HUDEP-2 (cell line): ENCODE measurements at regions not wholly inside any gene's neighbourhood (a gene's known extent, or its start where the extent isn't known, plus 50 kb on each side); places are given as distances from the start of the nearest gene placed in this dataset.
"Not testable (repeated sequence)": the region's sequence is repeated elsewhere in the genome, so short reads cannot be mapped to it uniquely, and the experiment has no call there.

ENCODE experiments used
- DNase-seq, 76 experiments: peaks; one replicate each; lab custom pipeline; 2025; ENCODE audit not compliant: unreplicated experiment in 76 of 76; lab: John Stamatoyannopoulos, UW

DNA sequence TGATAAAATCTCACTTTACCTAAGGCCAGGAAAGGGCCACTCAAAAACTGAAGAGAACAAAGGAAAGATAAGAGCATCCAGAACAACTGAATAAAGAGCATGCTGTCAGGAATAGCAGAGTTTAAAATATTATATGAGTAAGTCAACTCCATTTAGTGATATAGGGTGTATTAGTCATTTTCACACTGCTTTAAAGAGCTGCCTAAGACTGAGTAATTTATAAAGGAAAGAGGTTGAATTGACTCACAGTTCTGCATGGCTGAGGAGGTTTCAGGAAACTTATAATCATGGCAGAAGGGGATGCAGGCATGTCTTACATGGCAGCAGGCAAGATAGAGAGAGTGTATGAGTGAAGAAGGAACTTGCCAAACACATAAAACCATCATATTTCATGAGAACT lies 778.0 kb upstream of the NECTIN3 start:
- no peak for DNase-seq

DNA sequence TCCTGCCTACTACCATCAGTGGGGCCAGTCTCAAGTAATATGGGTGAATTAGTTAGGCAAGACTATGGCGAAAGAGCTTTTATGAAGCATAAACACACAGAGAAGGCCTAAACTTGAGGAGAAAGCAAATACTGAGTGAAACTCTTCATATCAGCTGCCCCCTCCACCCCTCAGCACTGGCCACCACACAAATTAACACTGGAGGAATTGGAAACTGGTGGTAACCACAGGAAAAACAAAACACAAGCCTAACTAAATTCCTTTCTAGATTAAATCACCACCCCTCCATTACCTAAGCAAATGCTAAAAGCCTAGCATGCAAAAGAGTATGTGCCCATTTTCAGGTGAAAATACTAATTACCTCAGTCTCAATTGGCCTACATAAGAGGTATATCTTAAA lies 774.7 kb upstream of the NECTIN3 start:
- DNase-seq: no peak

- no peak for DNase-seq
Measured at GRCh38 chr3:110301781-110302180, 769.8 kb upstream of the NECTIN3 start.

GRCh38 chr3:110307065-110307809 lies 764.4 kb upstream of the NECTIN3 start:
- no peak for DNase-seq

- DNase-seq: no peak
Measured at GRCh38 chr3:110311541-110311940, 760.1 kb upstream of the NECTIN3 start.

DNA sequence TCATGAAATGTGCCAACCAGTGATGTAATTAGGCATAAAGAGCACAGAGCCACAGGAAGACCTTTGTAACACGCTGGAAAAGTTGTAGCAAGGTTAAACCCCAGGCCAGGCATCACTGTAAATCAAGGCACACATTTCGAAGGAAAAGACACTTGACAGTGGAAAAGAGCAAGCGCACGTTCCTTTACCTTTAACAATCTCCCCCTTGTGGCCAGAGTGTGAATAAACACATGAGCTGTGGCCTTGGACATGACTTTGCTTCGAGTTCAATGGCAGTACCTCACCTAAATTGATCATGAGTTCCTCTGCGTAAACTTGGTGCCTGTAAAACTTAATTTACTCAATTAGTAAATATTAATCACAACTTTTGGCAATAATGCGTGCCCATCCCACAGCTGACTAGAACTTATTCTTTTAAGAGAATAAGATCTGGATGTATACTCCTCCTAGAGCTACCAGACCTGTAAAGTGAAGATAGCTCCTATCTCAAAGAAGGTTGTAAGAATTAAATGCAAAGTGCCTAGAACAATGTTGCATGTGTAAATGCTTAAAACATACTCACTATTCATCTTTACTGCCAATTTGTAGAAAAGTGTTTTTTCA lies 757.0 kb upstream of the NECTIN3 start:
- DNase-seq: peak in 43 of 76 experiments; percentile 0 to 57 (median 18)

DNA sequence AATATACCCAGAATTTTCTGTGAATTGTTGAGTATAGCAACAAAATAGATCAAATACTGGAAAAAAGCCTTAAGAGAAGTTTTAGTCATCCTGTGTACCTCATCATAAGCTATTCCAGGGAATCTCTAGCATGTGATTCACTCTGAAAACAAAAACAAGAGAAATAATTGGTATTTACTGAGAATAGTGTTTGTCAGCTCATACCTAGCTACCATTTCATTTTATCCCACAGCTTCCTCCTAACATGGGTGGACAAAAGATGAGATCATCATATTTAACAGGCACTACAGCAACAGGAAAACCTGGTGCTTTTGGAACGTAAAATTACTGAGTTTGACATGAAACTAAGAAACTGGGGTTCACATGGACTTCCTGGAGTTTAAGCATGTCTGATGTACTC lies 753.5 kb upstream of the NECTIN3 start:
- no peak for DNase-seq

DNA sequence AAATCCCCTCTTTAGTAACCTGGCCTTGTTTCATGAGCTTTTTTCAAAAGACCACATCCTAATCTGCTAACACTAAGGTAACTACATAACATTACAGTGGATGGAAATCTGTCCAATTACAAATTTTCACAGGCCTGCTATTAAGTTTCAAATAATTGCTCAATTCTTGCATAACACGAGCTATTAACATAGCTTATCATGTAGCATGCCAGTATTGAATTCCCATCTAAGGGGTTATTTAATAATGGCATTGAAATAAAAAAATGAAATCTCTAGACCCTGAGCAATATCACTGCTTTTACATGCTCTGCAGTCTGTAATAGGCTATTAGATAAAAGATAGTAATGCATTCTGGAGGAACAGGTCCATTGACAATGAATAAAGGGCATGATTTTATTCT lies 748.3 kb upstream of the NECTIN3 start:
- DNase-seq: no peak

- DNase-seq: no peak
Measured at GRCh38 chr3:110324171-110324705, 747.4 kb upstream of the NECTIN3 start.

DNA sequence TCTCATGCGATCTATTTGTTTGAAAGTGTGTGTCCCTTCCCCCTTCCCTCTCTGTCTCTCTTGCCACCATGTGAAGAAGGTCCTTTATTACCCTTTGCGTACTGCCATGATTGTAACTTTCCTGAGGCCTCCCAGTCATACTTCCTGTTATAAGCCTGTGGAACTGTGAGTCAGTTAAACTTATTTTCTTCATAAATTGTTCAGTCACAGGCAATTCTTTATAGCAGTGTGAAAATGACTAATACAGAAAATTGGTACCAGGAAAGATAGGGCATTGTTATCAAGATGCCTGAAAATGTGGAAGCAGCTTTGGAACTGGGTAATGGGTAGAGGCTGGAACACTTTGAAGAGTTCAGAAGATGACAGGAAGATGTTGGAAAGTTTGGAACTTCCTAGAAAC lies 743.7 kb upstream of the NECTIN3 start:
- no peak for DNase-seq

- DNase-seq: not testable (repeated sequence)
Measured at GRCh38 chr3:110331562-110331961, 740.1 kb upstream of the NECTIN3 start.

- DNase-seq: no peak
Measured at GRCh38 chr3:110332629-110333028, 739.0 kb upstream of the NECTIN3 start.

DNA sequence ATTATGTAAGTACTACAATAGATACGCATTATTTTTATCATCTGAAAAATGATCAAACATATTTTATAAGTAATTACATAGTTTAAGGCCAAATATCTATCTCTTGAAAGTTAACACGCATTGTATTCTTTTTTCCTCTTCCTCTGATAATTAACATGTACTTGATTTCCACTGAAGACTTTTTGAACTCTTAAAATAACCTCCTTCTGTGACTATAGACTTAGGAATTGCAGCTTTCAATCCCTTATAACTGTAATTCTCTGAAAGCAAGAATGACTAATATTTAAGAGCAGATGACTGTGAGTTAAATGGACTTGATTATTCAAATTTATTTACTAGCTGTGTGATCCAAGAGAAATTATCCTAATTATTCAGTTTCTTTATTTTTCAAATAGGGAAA lies 730.6 kb upstream of the NECTIN3 start:
- no peak for DNase-seq

DNA sequence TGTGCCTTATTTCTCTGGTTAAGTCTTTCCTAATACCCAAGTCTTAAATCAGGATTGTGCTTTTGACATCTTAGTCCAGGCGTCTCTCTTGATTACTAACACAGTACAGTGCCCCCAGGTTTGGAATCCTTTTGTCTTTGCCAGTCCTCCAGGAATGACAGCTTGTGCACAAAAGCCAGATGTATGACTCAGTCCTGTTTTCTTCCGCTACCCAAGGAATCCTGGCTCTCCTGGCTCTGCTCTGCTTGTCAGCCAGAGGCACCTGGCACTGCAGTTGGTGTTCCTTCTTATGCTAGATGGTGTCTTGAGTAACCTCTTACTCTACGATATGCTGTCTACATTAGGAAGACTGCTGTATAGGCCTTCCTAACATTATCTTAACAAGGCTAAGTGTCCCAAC lies 728.2 kb upstream of the NECTIN3 start:
- no peak for DNase-seq

DNA sequence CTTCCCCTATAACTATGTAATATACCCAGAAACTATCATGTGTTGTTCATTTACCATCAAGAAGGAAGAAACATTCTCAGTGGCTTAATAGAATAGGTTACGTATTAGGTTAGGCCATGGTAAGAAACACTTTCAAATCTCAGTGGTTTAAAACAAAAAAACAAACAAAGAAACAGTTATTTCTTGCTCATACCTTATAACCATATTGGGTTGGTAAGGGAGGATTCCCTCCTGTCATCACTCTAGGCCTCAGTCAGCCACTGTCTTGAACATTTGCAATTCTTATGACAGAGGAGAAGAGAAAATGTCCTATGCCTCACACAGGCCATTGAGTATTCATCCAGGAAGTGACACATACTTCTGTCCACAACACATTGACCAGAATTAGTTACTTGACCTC lies 727.7 kb upstream of the NECTIN3 start:
- DNase-seq: no peak

DNA sequence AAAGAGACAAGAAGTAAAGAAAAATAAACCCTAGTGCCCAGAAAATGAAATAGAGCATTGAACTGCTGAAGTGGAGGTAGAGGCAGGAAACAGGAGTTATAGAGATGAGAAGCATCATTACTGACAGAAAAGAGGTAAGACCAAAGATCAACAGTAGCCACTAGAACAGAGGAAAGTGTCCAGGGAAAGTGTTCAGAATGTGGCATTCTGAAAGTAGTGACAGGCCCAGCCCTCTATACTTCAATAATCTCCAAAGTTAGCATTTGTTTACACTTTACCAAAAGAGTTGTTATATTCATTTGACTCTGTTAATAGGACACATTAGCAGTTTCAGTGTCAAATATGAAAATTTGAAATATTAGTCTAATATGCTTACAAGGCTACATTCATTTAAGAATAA lies 727.1 kb upstream of the NECTIN3 start:
- no peak for DNase-seq

GRCh38 chr3:110344897-110345767 lies 726.5 kb upstream of the NECTIN3 start:
- DNase-seq: no peak

DNA sequence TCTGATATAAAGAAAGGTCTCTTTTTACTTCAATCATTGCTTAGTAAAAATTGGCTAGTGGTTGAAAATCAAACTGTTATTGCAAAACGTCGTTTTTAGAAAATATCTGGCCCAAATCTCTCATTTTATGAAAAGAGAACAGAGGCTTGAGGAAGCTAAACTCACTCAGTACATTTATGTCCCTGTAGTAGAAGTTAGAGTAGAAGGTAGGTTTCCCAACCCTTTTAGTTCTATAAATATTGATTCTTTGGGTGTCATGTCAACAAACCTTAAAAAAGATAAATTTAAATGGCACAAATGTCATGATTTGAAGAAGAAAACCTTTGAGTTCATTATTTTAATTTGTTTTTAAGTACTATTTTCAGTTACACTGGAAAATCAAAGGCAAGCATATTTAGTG lies 722.3 kb upstream of the NECTIN3 start:
- DNase-seq: no peak

GRCh38 chr3:110352841-110353604 lies 718.6 kb upstream of the NECTIN3 start:
- DNase-seq: no peak

- DNase-seq: no peak
Measured at GRCh38 chr3:110362751-110363150, 708.9 kb upstream of the NECTIN3 start.

DNA sequence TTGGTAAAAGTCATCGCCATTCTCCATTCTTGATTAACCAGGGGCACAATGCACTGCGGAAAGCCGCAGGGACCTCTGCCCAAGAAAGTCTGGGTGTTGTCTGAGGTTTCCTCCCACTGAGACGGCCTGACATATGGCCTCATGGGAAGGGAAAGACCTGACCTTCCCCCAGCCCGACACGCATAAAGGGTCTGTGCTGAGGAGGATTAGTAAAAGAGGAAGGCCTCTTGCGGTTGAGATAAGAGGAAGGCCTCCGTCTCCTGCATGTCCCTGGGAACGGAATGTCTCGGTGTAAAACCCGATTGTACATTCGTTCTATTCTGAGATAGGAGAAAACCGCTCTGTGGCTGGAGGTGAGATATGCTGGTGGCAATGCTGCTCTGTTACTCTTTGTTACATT lies 704.3 kb upstream of the NECTIN3 start:
- DNase-seq: peak in 2 of 76 experiments; percentile 41 to 76
